ENCODE measurements at regions not wholly inside any gene's neighbourhood (a gene's known extent, or its start where the extent isn't known, plus 50 kb on each side); places are given as distances from the start of the nearest gene placed in this dataset.

DNA sequence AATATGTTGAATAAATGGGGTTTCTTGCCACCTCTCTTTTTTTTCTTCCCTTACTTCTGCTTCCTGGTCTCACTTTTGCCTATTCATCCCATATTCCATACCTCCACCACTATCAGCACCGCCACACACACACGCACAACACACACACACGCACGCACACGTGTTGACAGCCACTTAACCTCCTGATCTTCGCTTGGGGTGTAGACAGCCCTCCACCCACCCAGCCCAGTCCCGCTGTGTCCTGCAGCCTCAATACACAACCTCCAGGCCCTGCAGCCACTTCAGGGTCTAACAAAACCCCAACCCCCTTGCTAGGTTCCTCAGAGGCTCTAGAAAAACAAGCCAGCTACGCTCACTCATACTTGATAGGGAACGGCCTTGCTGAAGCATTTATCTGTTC lies 72.3 kb downstream of the LINC00237 start:
- no peak for DNase-seq (ENCODE audit: low read depth)

DNA sequence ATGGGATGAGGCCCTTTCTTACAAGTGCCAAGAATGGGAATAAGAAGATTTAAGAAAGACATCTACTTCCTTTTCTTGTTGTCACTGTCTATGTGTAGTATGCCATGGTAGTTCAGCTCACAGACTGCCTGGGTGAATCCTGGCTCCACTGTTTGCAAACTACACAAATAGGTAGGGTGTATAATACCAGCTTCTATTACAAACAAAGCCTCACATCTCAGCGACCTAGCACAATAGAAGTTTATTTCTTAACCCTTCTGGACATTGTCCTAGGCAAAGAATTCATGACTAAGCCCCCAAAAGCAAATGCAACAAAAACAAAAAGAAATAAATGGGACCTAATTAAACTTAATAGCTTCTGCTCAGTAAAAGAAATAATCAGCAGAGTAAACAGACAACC lies 74.5 kb downstream of the LINC00237 start:
- DNase-seq (ENCODE audit: low read depth): no peak

DNA sequence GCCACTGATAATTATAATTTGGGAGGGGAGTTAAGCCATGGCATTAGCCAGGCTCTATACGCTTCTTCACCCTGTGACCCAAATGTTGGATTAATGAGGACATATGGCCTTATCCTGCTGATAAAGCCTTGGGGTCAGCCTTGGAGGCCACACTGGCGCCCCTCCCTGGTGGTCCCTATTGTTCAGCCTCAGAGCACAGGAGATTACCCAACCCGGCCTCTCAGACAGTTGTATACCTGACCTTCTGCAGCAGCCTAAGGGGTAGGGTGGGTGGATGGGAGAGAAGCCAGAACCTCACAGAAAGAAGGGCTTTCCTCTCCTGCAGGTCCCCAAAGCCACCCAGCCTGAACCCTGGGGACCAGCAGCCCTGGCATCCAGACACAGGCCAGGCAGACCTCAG lies 76.8 kb downstream of the LINC00237 start:
- DNase-seq (ENCODE audit: low read depth): no peak

DNA sequence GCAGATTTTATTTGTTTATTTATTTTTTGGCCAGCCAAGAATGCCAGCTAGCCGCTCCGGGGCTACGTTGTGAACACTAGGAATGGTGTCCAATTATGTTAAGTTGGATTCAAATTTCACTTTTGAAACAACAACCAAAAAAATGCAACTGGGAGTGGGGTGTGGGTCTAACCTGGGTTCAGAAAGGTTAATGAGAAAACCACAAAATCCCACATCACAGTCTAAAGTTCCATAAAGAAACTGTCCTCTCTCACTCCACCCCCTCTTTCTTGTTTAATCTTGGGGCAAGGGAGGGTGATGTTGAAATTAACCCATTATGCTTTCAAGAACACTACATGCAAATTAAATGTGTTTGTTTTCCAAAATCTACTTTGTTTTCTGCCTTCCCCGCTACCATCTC lies 77.2 kb downstream of the LINC00237 start:
- DNase-seq (ENCODE audit: low read depth): no peak

GRCh38 chr20:21028436-21028835 lies 77.7 kb downstream of the LINC00237 start:
- no peak for DNase-seq (ENCODE audit: low read depth)

DNA sequence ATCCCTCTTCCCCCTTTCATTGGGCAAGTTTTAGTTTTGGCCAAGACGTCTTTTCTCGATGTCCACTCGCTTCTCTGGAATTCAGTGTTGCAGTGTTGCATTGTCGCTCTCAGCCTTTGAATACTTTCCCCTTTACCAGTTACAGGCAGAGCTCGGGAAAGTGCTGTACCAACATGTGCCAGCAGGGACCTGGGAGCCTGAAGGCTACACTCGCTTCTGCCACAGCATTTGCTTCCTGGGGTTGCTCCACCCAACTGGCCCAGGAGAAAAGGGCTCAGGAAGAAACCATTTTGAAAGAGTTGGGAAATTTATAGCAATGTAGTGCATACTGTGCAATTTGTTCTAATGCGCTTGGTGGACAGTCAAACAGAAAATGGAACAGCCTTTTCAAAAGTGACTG lies 78.6 kb downstream of the LINC00237 start:
- DNase-seq (ENCODE audit: low read depth): peak; percentile 39

DNA sequence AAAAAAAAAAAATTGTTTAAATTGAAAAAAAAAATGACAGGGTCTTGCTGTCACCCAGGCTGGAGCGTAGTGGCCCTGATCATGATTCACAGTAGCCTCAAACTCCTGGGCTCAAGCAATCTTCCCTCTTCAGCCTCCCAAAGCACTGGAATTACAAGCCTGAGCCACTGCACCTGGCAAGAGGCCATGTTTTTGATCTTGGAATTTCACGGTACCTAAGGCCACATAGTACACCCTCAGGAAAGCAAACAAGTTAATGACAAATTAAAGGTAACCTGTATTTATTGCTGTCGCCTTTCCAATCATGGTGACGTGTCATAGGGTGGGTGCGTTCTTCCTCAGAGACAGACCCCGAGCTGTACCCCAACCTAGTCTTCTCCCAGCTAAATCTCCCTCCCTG lies 79.2 kb downstream of the LINC00237 start:
- no peak for DNase-seq (ENCODE audit: low read depth)

DNA sequence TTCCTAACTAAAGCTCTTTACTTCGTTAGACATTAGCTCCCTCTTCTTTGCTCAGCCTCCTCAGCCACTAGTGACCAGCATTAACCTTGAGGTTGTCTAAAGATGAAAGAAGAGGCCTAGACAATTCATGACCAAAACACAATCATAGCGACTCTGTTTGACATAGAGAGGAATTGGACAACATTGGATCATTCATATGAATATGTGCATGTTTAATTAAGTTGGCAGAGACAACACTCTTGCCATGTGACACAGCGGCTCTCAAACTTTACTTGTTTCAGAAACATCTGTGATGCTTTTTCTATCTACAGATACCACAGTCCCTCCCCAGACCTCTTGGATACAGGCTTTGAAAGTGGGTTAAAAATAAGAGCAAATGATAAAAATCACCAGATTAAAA lies 81.7 kb downstream of the LINC00237 start:
- DNase-seq (ENCODE audit: low read depth): no peak

GRCh38 chr20:21022925-21023324 lies 83.2 kb downstream of the LINC00237 start:
- no peak for DNase-seq (ENCODE audit: low read depth)

DNA sequence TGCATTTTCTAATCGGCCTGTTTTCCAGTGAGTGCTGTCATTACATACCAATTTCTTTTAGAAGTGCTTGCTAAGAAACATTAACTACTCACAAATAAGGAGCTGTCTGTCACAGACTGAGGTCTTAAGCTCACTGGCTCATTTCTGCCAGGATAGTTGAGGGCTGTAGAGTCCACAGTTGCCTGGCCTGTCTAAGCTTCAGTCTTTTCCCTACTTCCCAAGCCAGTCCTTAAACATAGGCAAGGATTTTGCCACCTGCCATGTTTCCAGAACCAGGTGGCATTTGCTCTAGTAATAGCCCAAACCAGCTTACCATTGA lies 84.7 kb downstream of the LINC00237 start:
- DNase-seq (ENCODE audit: low read depth): no peak

- DNase-seq (ENCODE audit: low read depth): no peak
Observed at GRCh38 chr20:21020659-21021471, 85.3 kb downstream of the LINC00237 start.

DNA sequence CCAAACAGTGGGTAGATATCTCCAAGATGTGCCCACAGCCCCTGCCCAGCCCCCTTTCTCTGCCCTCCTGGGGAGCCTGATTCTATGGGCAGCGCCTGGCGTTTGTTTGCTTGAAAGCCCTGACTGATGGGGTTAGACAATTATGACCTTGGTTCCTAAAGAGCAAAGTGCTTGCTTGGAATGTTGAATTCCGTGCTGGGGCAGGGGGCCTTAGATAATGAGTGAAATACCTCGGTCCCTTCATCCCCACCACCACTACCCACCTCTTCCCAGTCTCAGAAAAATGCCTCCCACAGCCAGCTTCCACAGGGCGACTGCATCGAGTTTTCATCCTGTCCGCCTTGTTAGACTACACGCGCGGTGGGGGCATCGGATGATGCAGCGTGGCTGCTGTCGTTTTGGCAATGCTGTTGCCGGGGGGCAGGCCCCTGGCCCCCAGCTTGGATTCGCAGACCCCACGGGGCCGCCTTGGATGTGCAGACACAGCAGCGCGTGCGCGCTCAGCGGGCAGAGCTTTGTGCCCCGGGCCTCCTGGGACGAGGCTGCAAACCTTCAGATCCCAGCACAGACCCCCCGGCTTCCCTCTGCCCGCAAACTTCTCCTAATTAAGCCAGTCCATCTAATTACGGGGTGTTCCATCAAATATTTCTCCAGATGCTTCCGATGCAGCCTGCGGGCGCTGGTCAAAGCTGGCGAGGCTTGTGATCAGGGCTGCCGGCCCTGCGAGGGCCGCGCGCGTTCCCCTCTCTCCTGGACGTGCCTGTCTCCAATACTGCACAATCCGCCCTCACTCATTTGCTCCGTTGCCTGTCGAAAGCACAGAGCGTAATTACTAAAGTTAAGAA lies 86.1 kb downstream of the LINC00237 start:
- no peak for DNase-seq (ENCODE audit: low read depth)

- no peak for DNase-seq (ENCODE audit: low read depth)
Observed at GRCh38 chr20:21019468-21019813, 86.7 kb downstream of the LINC00237 start.

DNA sequence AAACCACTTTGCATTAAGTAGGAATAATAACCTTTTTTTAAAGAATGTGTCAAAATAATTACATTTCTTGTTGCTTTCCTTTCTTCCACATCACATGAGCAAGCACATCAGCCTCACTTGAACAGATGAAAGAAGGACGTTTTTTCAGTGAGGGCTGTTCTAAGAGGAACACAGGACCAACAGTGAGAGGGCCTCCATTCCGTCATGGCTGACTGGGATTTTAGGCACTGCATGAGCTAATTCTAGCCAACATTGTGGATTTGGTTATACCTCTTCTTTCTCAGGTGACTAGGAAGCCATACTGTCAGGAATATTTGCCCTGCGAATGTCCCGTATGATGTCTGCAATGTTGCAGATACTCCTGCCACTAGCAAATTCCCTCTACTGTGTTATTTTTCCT lies 87.6 kb downstream of the LINC00237 start:
- DNase-seq (ENCODE audit: low read depth): no peak

GRCh38 chr20:21017528-21018085 lies 88.6 kb downstream of the LINC00237 start:
- no peak for DNase-seq (ENCODE audit: low read depth)

GRCh38 chr20:21016751-21017150 lies 89.4 kb downstream of the LINC00237 start:
- no peak for DNase-seq (ENCODE audit: low read depth)

DNA sequence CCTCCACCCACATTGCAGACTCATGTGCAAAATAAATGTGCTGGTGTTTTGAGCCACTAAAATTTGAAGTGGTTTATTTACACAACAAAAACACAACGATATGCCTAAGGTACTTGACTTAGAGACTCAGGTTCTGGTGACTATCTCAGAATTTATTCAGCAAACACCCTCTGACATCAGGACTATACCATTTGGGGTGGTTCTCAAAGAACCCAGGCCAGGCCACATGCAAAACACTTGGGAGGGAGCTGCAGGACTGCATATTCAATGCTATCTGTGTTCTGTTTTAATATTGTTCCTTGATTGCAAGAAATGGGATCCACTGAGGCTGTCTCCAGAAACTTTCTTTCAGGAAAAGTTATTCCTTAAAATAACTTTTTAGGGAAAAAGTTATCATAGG lies 91.6 kb downstream of the LINC00237 start:
- DNase-seq (ENCODE audit: low read depth): no peak

- DNase-seq (ENCODE audit: low read depth): no peak
Observed at GRCh38 chr20:21008951-21009350, 97.2 kb downstream of the LINC00237 start.

- DNase-seq (ENCODE audit: low read depth): peak; percentile 4
Observed at GRCh38 chr20:21006611-21007010, 99.5 kb downstream of the LINC00237 start.

DNA sequence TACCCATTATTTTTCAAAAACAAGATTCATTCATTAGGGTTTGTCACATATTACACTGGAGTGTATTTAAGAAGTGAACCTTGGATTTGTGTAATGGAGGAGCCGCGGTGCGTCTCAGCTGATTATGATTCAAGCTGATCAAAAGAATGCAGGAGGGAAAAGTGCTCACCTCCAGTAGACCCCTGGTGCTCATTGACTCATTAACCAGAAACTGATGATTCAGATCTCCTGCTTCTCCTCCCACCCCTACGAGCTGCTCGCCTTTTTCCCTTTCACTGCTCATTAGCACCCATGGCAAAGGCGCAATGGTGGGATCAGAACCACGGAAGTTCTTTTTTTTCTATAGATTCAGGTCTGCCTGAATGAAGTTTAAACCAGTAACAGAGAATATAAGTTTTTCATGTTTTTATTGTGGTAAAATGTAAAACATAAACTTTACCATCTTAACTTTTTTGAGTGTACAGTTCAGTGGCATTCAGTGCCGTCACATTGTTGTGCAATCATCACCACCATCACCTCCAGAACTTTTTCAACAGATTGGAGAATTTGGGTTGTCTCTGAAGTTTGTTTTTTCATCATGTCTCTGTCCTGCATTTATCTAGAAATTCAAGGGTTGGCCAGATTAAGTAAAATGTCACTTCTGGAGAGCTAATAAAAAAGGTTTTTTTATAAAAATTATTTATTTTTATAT lies 101.6 kb downstream of the LINC00237 start:
- DNase-seq (ENCODE audit: low read depth): peak; percentile 32

DNA sequence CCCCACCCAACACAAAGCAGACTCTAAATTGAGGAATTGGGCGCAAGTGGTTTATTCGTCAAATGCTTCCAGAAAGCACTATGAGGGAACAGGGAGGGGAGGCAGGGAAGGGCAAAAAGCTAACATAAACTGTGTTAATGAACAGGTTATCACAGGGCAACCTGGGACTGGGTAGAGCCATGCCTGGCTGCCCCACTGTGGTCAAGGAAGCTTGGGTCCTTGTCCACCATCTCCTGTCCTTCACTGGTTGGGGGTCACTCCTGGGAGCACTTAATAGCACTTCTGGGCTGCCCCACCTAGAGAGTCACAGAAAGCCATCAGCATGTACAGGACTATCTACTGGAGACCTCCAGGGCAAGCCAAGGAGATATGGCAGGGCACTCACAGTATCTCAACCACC lies 102.3 kb downstream of the LINC00237 start:
- no peak for DNase-seq (ENCODE audit: low read depth)

DNA sequence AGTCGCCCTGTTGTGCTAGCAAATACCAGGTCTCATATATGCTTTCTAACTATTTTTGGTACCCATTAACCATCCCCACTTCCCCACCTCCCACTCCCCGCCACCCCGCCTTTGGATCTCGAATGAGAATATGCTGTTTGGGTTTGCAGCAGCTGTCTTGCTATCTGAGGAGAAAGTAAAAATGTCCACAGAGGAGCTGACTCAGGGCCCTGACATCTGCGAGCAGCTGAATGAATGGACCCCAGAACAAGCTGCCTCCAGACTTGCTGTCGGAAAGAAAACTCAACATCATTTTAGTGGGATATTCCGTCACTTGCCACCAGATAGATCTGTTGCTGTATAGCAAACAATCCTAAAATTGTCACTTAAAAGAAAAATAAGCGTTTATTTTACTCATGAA lies 103.7 kb downstream of the LINC00237 start:
- DNase-seq (ENCODE audit: low read depth): no peak

Measured in HT1080 (cell line).